IPS DF 19.7 (cell line): ENCODE measurements at regions not wholly inside any gene's neighbourhood (a gene's known extent, or its start where the extent isn't known, plus 50 kb on each side); places are given as distances from the start of the nearest gene placed in this dataset.
"Not testable (repeated sequence)": the region's sequence is repeated elsewhere in the genome, so short reads cannot be mapped to it uniquely, and the experiment has no call there.

Experiments
- DNase-seq: peaks from one replicate; pipeline ENCODE4 v3.0.0-alpha.2; 2013; ENCODE audit warnings: low read depth, low spot score

GRCh38 chr11:96447208-96448110, 57.6 kb downstream of the JRKL start:
- DNase-seq = no peak

GRCh38 chr11:96448225-96448624, 58.4 kb downstream of the JRKL start:
- DNase-seq = no peak

GRCh38 chr11:96456111-96456510, 66.3 kb downstream of the JRKL start:
- DNase-seq = peak; percentile 57

GRCh38 chr11:96459751-96460150, 69.9 kb downstream of the JRKL start:
- no peak for DNase-seq

- DNase-seq = no peak
Observed at GRCh38 chr11:96461871-96462270, 72.1 kb downstream of the JRKL start.

GRCh38 chr11:96464700-96465307, 75.0 kb downstream of the JRKL start:
- no peak for DNase-seq

- no peak for DNase-seq
Observed at GRCh38 chr11:96465512-96465911, 75.7 kb downstream of the JRKL start.

GRCh38 chr11:96466607-96467006, 76.8 kb downstream of the JRKL start:
- no peak for DNase-seq

- no peak for DNase-seq
Observed at GRCh38 chr11:96469776-96470175, 80.0 kb downstream of the JRKL start.

- DNase-seq = no peak
Observed at GRCh38 chr11:96470521-96470920, 80.7 kb downstream of the JRKL start.

- DNase-seq = no peak
Observed at GRCh38 chr11:96472085-96472484, 82.3 kb downstream of the JRKL start.

- DNase-seq = no peak
Observed at GRCh38 chr11:96474263-96474662, 84.5 kb downstream of the JRKL start.

- no peak for DNase-seq
Observed at GRCh38 chr11:96481204-96481603, 91.4 kb downstream of the JRKL start.

GRCh38 chr11:96481771-96482170, 92.0 kb downstream of the JRKL start:
- DNase-seq = no peak

GRCh38 chr11:96482193-96482592, 92.4 kb downstream of the JRKL start:
- no peak for DNase-seq

GRCh38 chr11:96483374-96483955, 93.7 kb downstream of the JRKL start:
- no peak for DNase-seq

GRCh38 chr11:96484361-96484760, 94.5 kb downstream of the JRKL start:
- DNase-seq = no peak

GRCh38 chr11:96486890-96487611, 97.2 kb downstream of the JRKL start:
- no peak for DNase-seq

- DNase-seq = not testable (repeated sequence)
Observed at GRCh38 chr11:96488911-96489310, 99.1 kb downstream of the JRKL start.

GRCh38 chr11:96500440-96500839, 110.6 kb downstream of the JRKL start:
- no peak for DNase-seq

GRCh38 chr11:96506041-96506440, 116.2 kb downstream of the JRKL start:
- DNase-seq = no peak

GRCh38 chr11:96506953-96507354, 117.1 kb downstream of the JRKL start:
- no peak for DNase-seq
